GM23338 (cell line): ENCODE measurements at regions not wholly inside any gene's neighbourhood (a gene's known extent, or its start where the extent isn't known, plus 50 kb on each side); places are given as distances from the start of the nearest gene placed in this dataset.

ENCODE experiments used
- ATAC-seq: fragments of 200-7000 bp; cut with Tn5 transposase; 3 replicates; pipeline ENCODE4 v1.9.1; 2020
- DNase-seq: peaks from one replicate; pipeline ENCODE4 v3.0.0-alpha.2; 2015; ENCODE audit warnings: low spot score
- H2AFZ ChIP-seq: fragments of 200-600 bp; sonication (generic); 2 replicates; pipeline ENCODE4 v1.8.0; 2016; ENCODE audit warnings: antibody characterized with exemption, mild to moderate bottlenecking, moderate library complexity
- H3F3A ChIP-seq: fragments of 200-600 bp; sonication (generic); replicated peaks from 2 replicates; pipeline ENCODE4 v1.8.0; 2017; ENCODE audit warnings: antibody characterized with exemption, mixed run types, low read depth
- H3K27ac ChIP-seq: fragments of 200-600 bp; sonication (generic); 2 replicates; pipeline ENCODE4 v1.6.1; 2016; ENCODE audit warnings: low read depth
- H3K27me3 ChIP-seq: fragments of 200-600 bp; sonication (generic); 2 replicates; pipeline ENCODE4 v1.8.0; 2016; ENCODE audit warnings: mild to moderate bottlenecking, mixed run types, moderate library complexity; ENCODE audit not compliant: insufficient read depth
- H3K36me3 ChIP-seq: fragments of 200-600 bp; sonication (generic); 2 replicates; pipeline ENCODE4 v1.8.0; 2016; ENCODE audit warnings: mild to moderate bottlenecking; ENCODE audit not compliant: insufficient read depth
- H3K4me1 ChIP-seq: fragments of 200-600 bp; sonication (generic); 2 replicates; pipeline ENCODE4 v1.8.0; 2016; ENCODE audit warnings: mild to moderate bottlenecking, moderate library complexity; ENCODE audit not compliant: insufficient read depth
- H3K4me2 ChIP-seq: fragments of 200-600 bp; sonication (generic); 2 replicates; pipeline ENCODE4 v1.7.1; 2017; ENCODE audit warnings: mixed run types
- H3K4me3 ChIP-seq: fragments of 200-600 bp; sonication (generic); 2 replicates; pipeline ENCODE4 v1.6.1; 2016; ENCODE audit warnings: mixed run types
- H3K79me2 ChIP-seq: fragments of 200-600 bp; sonication (generic); replicated peaks from 2 replicates; pipeline ENCODE4 v1.8.0; 2017; ENCODE audit warnings: mild to moderate bottlenecking; ENCODE audit not compliant: insufficient read depth
- H3K9me2 ChIP-seq: fragments of 200-600 bp; sonication (generic); 2 replicates; pipeline ENCODE4 v1.8.0; 2017; ENCODE audit not compliant: insufficient read depth
- H4K20me1 ChIP-seq: fragments of 200-600 bp; sonication (generic); replicated peaks from 2 replicates; pipeline ENCODE4 v1.8.0; 2017; ENCODE audit warnings: mild to moderate bottlenecking; ENCODE audit not compliant: insufficient read depth
- H3K27ac Mint-ChIP-seq: 2 replicates; pipeline ENCODE4 v1.8.0; 2020; ENCODE audit warnings: inconsistent platforms, mild to moderate bottlenecking, moderate library complexity, mixed read lengths
- H3K27me3 Mint-ChIP-seq: 3 replicates; pipeline ENCODE4 v1.8.0; 2022; ENCODE audit warnings: low read depth, mild to moderate bottlenecking, moderate library complexity, mixed read lengths, inconsistent platforms; ENCODE audit not compliant: insufficient read depth, poor library complexity
- H3K36me3 Mint-ChIP-seq: 3 replicates; pipeline ENCODE4 v1.8.0; 2021; ENCODE audit warnings: low read depth, mild to moderate bottlenecking, inconsistent platforms, moderate library complexity, mixed read lengths
- H3K4me1 Mint-ChIP-seq: 3 replicates; pipeline ENCODE4 v1.8.0; 2020; ENCODE audit warnings: mild to moderate bottlenecking, inconsistent platforms, mixed read lengths
- H3K4me3 Mint-ChIP-seq: 3 replicates; pipeline ENCODE4 v1.8.0; 2021; ENCODE audit warnings: moderate library complexity, mild to moderate bottlenecking, inconsistent platforms, mixed read lengths
- H3K9me3 Mint-ChIP-seq: 3 replicates; pipeline ENCODE4 v1.8.0; 2020; ENCODE audit warnings: moderate library complexity, mild to moderate bottlenecking, inconsistent platforms, mixed read lengths
- CREB1 ChIP-seq: fragments of 250-450 bp; sonication (Bioruptor Pico); IDR thresholded peaks from 2 replicates; pipeline ENCODE4 v1.5.0; 2020; ENCODE audit warnings: low read depth, mild to moderate bottlenecking, moderate library complexity
- ETS1 ChIP-seq: IDR thresholded peaks from 2 replicates; pipeline ENCODE4 v1.6.1; 2016; ENCODE audit warnings: antibody characterized with exemption
- EZH2phosphoT487 ChIP-seq: fragments of 200-600 bp; sonication (generic); IDR thresholded peaks from one replicate; pipeline ENCODE4 v1.8.1; 2018; ENCODE audit warnings: antibody characterized with exemption; ENCODE audit not compliant: unreplicated experiment
- JUNB ChIP-seq: IDR thresholded peaks from one replicate; pipeline ENCODE4 v1.6.1; 2016; ENCODE audit warnings: antibody characterized with exemption; ENCODE audit not compliant: unreplicated experiment
- NANOG ChIP-seq: IDR thresholded peaks from 2 replicates; pipeline ENCODE4 v1.6.1; 2016; ENCODE audit warnings: antibody characterized with exemption, borderline replicate concordance
- POLR2AphosphoS5 ChIP-seq: IDR thresholded peaks from 2 replicates; pipeline ENCODE4 v1.6.1; 2016; ENCODE audit warnings: antibody characterized with exemption, low read depth
- STAT1 ChIP-seq: IDR thresholded peaks from one replicate; pipeline ENCODE4 v1.6.1; 2016; ENCODE audit warnings: antibody characterized with exemption; ENCODE audit not compliant: unreplicated experiment
- ZNF331 ChIP-seq: fragments of 250-450 bp; sonication (Bioruptor Pico); IDR thresholded peaks from 2 replicates; pipeline ENCODE4 v1.5.0; 2020; ENCODE audit warnings: low read depth, mild to moderate bottlenecking, moderate library complexity
- TF ChIP-seq, protein P1 (sequence below): fragments of 250-450 bp; sonication (Bioruptor Pico); IDR thresholded peaks from 2 replicates; pipeline ENCODE4 v1.5.0; 2020; ENCODE audit warnings: mild to moderate bottlenecking, moderate library complexity
- TF ChIP-seq, protein P2 (sequence below): IDR thresholded peaks from one replicate; pipeline ENCODE4 v1.6.1; 2018; ENCODE audit warnings: antibody characterized with exemption; ENCODE audit not compliant: unreplicated experiment

DNA sequence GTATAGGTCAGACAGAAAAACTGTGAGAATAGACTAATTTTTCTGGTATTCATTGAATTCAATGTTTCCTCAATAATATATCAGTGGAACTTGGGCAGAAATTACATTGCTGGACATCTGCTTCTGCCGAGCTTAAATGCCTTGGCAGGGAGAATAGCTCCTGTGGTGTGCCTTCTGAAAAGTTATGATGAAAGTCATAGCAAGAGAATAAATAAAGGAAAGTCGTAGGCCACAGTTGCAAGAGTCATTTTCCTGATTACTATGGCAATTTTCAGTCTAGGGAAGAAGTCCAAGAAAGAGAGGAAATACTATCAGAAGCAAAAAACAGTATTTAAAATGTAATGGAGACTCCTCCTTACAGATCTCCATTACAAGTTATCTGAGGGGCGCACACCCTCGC, 1596.1 kb upstream of the WWC1 start:
- no peaks in the 10 kb centered on the region for H3F3A ChIP-seq
- H2AFZ ChIP-seq, result no peak overlapping the region
- no peak for DNase-seq
- H3K9me2 ChIP-seq, result peaks cover 4% of the 10 kb centered on the region; the same call in 1 of the 2 replicates
- H3K27me3 ChIP-seq, result no peaks in the 10 kb centered on the region
- H3K36me3 ChIP-seq, result no peaks in the 10 kb centered on the region
- TF ChIP-seq POLR2AphosphoS5 (no peak), ETS1 (no peak), CREB1 (CRISPR knock-in tag) (no peak)
- no peak overlapping the region for H3K4me3 ChIP-seq
- H3K4me1 ChIP-seq, result peaks cover 24% of the 10 kb centered on the region
- Mint-ChIP-seq H3K4me1 (peaks cover 32% of the 10 kb centered on the region), H3K4me3 (no peak overlapping the region), H3K9me3 (peaks cover 5% of the 10 kb centered on the region; the same call in 2 of the 3 replicates), H3K27ac (no peak overlapping the region), H3K27me3 (no peaks in the 10 kb centered on the region), H3K36me3 (peaks cover 4% of the 10 kb centered on the region; the same call in 1 of the 3 replicates)
- no peak overlapping the region for H3K4me2 ChIP-seq
- no peaks in the 10 kb centered on the region for H4K20me1 ChIP-seq
- H3K79me2 ChIP-seq, result no peaks in the 10 kb centered on the region
- ATAC-seq, result no peak
- no peak overlapping the region for H3K27ac ChIP-seq

DNA sequence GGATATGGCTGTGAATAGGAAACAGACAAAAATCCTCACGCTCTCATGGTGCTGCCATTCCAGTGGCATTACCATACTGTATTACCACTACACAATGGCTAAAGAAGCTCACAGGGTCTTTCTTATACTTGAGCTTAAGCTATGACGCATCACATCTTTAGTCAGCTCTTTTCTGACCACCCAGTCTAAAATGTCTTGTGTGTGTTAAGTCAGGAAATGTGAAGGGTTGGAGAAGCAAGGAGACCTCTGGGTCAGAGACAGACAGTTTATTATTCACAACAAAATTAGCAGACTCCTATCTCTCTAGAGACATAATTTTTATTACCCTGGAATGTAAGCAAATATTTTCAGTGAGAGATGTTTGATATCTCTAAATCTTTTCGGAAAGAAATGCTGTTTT, 1583.2 kb upstream of the WWC1 start:
- H3K27ac Mint-ChIP-seq, result no peak overlapping the region
- no peak overlapping the region for H3K4me3 ChIP-seq
- no peak overlapping the region for H3K4me2 ChIP-seq
- peaks cover 2% of the 10 kb centered on the region for H3K27me3 Mint-ChIP-seq
- no peaks in the 10 kb centered on the region for H3K79me2 ChIP-seq
- ATAC-seq (no peak), DNase-seq (no peak)
- no peaks in the 10 kb centered on the region for H3K9me2 ChIP-seq
- H3K9me3 Mint-ChIP-seq, result 0 out of 3 replicates have a peak, but pooled peaks cover 3% of the 10 kb centered on the region
- peaks cover 12% of the 10 kb centered on the region for H3K4me1 ChIP-seq
- no peaks in the 10 kb centered on the region for H4K20me1 ChIP-seq
- TF ChIP-seq NANOG (no peak), ZNF331 (CRISPR knock-in tag) (no peak), JUNB (no peak), CREB1 (CRISPR knock-in tag) (no peak), EZH2phosphoT487 (no peak), STAT1 (no peak), POLR2AphosphoS5 (no peak)
- TF ChIP-seq, protein P1, sequence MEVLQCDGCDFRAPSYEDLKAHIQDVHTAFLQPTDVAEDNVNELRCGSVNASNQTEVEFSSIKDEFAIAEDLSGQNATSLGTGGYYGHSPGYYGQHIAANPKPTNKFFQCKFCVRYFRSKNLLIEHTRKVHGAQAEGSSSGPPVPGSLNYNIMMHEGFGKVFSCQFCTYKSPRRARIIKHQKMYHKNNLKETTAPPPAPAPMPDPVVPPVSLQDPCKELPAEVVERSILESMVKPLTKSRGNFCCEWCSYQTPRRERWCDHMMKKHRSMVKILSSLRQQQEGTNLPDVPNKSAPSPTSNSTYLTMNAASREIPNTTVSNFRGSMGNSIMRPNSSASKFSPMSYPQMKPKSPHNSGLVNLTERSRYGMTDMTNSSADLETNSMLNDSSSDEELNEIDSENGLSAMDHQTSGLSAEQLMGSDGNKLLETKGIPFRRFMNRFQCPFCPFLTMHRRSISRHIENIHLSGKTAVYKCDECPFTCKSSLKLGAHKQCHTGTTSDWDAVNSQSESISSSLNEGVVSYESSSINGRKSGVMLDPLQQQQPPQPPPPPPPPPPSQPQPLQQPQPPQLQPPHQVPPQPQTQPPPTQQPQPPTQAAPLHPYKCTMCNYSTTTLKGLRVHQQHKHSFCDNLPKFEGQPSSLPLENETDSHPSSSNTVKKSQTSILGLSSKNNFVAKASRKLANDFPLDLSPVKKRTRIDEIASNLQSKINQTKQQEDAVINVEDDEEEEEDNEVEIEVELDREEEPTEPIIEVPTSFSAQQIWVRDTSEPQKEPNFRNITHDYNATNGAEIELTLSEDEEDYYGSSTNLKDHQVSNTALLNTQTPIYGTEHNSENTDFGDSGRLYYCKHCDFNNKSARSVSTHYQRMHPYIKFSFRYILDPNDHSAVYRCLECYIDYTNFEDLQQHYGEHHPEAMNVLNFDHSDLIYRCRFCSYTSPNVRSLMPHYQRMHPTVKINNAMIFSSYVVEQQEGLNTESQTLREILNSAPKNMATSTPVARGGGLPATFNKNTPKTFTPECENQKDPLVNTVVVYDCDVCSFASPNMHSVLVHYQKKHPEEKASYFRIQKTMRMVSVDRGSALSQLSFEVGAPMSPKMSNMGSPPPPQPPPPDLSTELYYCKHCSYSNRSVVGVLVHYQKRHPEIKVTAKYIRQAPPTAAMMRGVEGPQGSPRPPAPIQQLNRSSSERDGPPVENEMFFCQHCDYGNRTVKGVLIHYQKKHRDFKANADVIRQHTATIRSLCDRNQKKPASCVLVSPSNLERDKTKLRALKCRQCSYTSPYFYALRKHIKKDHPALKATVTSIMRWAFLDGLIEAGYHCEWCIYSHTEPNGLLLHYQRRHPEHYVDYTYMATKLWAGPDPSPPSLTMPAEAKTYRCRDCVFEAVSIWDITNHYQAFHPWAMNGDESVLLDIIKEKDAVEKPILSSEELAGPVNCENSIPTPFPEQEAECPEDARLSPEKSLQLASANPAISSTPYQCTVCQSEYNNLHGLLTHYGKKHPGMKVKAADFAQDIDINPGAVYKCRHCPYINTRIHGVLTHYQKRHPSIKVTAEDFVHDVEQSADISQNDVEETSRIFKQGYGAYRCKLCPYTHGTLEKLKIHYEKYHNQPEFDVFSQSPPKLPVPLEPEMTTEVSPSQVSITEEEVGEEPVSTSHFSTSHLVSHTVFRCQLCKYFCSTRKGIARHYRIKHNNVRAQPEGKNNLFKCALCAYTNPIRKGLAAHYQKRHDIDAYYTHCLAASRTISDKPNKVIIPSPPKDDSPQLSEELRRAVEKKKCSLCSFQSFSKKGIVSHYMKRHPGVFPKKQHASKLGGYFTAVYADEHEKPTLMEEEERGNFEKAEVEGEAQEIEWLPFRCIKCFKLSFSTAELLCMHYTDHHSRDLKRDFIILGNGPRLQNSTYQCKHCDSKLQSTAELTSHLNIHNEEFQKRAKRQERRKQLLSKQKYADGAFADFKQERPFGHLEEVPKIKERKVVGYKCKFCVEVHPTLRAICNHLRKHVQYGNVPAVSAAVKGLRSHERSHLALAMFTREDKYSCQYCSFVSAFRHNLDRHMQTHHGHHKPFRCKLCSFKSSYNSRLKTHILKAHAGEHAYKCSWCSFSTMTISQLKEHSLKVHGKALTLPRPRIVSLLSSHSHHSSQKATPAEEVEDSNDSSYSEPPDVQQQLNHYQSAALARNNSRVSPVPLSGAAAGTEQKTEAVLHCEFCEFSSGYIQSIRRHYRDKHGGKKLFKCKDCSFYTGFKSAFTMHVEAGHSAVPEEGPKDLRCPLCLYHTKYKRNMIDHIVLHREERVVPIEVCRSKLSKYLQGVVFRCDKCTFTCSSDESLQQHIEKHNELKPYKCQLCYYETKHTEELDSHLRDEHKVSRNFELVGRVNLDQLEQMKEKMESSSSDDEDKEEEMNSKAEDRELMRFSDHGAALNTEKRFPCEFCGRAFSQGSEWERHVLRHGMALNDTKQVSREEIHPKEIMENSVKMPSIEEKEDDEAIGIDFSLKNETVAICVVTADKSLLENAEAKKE (CRISPR knock-in tag), result no peak
- TF ChIP-seq, protein P2, sequence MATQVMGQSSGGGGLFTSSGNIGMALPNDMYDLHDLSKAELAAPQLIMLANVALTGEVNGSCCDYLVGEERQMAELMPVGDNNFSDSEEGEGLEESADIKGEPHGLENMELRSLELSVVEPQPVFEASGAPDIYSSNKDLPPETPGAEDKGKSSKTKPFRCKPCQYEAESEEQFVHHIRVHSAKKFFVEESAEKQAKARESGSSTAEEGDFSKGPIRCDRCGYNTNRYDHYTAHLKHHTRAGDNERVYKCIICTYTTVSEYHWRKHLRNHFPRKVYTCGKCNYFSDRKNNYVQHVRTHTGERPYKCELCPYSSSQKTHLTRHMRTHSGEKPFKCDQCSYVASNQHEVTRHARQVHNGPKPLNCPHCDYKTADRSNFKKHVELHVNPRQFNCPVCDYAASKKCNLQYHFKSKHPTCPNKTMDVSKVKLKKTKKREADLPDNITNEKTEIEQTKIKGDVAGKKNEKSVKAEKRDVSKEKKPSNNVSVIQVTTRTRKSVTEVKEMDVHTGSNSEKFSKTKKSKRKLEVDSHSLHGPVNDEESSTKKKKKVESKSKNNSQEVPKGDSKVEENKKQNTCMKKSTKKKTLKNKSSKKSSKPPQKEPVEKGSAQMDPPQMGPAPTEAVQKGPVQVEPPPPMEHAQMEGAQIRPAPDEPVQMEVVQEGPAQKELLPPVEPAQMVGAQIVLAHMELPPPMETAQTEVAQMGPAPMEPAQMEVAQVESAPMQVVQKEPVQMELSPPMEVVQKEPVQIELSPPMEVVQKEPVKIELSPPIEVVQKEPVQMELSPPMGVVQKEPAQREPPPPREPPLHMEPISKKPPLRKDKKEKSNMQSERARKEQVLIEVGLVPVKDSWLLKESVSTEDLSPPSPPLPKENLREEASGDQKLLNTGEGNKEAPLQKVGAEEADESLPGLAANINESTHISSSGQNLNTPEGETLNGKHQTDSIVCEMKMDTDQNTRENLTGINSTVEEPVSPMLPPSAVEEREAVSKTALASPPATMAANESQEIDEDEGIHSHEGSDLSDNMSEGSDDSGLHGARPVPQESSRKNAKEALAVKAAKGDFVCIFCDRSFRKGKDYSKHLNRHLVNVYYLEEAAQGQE, result no peak
- H3K4me1 Mint-ChIP-seq, result peaks cover 11% of the 10 kb centered on the region
- no peaks in the 10 kb centered on the region for H3K36me3 ChIP-seq
- H3K27ac ChIP-seq, result no peak overlapping the region
- H3F3A ChIP-seq, result no peaks in the 10 kb centered on the region
- H3K27me3 ChIP-seq, result no peaks in the 10 kb centered on the region
- peaks cover 2% of the 10 kb centered on the region; the same call in 1 of the 3 replicates for H3K36me3 Mint-ChIP-seq
- no peak overlapping the region for H2AFZ ChIP-seq
- no peak overlapping the region for H3K4me3 Mint-ChIP-seq
